ENCODE measurements at regions not wholly inside any gene's neighbourhood (a gene's known extent, or its start where the extent isn't known, plus 50 kb on each side); places are given as distances from the start of the nearest gene placed in this dataset.

DNA sequence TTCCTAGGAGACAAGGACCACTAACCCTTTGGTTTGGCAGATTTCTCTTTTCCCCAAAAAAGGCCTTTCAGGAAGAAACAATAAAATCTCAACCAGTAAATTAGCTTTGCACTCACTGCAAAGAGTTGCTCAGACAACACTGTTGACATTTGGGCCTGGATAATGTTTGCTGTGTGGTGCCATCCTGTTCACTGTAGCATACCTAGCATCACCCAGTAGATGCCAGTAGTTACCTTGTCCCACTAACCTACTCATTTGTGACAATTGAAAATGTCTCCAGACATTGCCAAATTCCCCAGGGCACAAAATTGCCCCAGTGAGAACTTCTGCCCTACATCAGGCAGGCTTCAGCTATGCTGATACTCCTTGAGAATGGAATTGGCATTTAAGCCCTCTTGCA is 177.0 kb upstream of the ERCC4 start:
- no peak for DNase-seq

DNA sequence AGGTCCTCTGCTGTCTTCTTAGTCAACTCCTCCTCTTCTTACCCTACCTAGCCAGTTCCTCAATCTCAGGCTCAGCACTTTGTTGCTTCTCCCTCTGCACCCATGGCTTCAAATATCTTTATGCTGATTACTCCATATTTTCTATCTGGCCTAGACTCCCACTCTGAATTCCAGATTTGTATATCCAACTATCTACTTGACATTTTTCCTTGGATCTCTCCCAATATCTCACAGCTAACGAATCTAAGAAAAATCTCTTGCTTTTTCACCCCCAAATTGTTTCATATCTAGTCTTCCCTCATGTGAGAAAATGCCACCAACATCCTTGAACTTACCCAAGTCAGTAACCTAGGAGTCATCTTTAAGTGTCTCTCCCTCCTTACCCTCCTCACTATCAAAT is 176.4 kb upstream of the ERCC4 start:
- DNase-seq = no peak

DNA sequence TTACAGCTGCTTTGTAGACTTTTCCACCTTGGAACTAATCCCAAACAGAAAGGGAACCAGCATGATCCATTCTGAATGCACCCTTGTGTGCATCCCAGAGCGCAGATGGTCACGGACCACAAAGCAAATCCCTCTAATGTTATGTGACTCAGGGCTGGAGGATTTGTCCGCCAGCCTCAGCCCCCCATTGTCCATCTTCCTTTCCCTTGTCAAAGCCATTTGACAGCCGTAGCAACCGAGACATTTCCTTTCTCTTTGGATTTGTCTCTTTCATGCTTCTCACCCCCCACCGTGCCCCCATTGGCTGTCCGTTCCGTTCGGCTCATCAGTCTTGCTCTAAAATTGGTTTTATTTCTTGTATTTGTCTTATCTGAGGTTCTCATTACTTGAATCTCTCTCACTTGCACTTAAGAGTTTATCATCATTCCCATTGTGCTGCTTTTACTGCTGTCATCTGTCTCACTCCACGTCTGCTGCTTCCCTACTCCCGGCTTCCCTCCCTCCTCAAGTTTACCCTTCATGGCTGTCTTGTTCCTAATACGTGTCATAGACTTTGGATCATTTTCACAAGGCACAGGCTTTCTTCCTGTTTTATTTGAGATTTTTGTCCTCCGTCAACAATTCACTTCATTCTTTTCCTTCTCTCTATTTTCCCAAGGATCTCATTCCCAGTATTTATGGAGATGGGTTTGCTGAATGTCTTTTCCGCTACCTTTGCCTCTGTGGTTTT is 163.4 kb upstream of the ERCC4 start:
- DNase-seq = no peak

DNA sequence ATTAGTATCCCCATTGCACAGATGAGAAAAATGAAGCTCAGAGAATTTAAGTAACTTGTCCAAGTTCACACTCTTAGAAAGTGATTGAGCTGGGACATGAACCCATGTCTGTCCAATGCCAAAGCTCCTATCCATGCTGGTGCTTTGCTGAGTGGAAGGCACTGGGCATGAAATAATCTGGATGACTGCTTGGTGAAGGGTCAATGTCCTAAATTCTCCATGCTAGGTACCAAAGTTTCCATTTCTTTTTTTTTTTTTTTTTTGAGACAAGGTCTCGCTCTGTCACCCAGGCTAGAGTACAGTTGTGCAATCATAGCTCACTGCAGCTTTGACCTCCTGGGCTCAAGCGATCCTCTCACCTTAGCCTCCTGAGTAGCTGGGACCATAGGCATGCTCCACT is 153.6 kb upstream of the ERCC4 start:
- DNase-seq = no peak

DNA sequence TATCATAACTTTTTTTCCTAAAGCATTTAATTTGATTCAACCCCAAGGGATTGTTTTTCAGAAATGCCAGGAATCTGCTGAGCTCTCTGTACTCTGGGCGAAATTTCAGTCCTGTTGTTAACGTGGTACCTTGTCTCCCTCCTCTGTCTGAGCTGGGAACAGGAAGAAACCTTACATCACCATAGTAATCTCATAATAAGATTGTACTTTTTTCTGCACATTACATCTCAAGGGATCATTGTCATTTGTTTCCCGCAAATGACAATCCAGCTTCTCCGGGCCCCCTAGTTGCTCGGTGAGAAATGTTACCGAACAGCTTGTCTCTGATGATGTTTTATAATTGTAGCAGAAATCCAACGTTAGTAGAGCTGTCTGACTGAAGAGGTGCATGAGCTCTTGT is 152.7 kb upstream of the ERCC4 start:
- no peak for DNase-seq

DNA sequence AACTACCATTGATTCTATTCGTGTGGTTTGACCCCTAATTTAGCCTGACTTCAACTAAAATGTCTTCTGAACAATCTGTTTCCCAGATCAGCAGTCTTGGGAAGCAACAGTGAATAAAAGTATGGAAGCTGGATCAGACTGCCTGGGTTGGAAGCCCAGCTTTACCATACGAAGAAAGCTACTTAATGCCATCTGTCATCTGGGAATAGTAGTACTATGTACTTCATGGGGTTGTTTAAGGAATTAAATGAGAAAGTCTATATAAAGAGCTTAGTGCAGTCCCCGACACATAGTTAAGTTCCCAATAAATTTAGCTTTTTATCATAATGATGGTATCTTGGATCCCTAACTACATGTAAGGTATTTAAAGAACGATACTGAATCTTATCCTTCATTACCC is 151.5 kb upstream of the ERCC4 start:
- DNase-seq = no peak

DNA sequence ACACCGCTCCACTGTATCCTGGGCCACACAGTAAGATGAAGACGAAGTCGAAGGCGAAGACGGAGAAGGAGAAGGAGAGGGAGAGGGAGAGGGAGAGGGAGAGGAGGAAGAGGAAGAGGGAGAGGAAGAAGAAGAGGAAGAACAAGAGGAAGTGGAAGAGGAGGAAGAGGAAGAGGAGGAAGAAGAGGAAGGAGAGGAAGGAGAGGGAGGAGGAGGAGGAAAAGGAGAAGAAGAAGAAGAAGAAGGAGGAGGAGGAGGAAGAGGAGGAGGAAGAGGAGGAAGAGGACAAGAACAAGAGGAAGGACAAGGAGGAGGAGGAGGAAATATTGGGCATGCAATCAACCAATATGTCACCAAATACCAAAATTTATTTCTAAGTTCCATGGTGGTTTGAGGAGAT is 149.5 kb upstream of the ERCC4 start:
- DNase-seq = no peak

DNA sequence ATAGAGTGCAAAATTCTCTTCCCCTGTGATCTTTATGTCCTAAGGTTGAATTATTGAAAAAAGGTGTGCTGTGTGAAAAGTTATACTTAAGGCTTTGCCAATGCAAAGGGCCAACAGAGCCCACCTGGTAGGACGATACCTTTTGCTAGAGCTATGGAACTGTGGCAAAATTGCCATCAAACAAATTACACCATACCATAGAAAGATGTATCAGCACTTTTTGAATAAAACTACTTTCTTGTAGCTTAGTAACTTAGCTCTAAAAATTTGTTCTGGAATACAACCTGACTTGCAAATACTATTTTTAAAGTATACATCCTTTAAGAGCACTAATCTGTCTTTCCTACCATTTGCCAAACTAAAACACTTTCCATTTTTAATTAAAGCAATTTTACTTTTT is 147.2 kb upstream of the ERCC4 start:
- DNase-seq = no peak

DNA sequence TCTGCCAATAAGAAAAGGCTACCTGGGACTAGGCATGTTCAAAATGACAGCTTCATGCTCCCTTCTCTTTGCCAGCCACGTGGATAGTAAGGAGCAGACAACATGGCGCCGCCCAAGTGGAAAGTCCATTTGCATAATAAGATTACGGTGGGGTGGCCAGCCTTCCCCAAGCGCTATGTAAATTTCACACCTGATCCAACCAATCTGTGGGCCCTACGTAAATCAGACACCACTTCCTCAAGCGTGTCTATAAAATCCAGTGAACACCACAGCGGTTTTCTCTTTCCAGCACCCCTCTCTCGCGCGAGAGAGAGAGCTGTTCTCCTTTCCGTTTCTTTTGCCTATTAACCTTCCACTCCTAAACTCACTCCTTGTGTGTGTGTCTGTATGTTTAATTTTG is 140.3 kb upstream of the ERCC4 start:
- DNase-seq = peak; percentile 68

DNA sequence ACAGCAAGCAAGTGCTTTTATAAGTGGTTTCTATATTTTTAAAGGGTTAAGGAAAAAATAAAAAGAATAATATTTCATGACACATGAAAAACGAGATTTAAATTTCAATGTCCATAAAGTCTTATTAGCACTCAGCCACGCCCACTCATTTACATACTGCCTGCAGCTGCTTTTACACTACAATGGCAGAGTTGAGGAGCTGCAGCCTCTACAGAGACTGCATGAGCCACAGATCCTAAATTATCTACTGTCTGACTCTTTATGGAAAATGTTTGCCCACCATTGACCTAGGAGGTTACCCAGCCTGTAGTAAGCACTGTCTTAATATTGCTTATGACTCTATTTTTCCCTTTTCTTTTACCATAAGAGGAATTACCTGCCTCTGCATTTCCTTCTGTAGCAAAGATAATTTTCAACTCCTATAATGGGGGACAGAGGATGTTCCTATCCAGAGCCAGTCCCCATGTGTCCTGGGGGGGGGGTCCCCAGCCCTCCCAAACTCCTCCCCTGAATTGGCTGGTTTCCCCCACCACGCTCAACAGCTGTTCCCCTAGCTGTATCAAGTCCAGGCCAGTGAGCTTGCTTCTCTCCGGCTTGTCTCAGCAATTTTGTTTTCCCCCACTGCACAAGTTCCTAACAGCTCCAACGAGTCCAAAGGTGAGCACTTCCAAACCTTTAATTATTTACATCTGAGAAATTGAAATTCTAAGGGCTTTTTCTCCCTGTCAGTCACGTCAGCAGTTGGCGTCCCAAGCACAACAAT is 139.4 kb upstream of the ERCC4 start:
- no peak for DNase-seq

DNA sequence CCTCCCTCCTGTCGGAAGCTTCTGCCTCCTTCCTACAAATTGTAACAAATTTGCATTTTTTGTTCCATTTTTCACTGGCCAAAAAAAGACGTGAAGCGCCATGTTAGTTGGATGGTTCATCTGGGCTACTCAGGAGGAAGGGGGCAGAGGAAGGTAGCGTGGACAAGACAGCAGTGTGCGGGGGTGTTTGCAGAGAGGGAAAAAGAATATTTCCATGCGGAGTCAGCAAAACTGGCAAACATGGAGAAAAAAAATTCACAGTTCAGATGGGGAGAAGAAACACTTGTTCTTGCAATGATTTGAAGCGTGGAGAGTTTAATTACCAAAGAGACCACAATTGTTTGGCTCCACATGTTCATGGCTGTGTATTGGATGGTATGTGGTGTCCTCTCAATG is 138.8 kb upstream of the ERCC4 start:
- DNase-seq = no peak

DNA sequence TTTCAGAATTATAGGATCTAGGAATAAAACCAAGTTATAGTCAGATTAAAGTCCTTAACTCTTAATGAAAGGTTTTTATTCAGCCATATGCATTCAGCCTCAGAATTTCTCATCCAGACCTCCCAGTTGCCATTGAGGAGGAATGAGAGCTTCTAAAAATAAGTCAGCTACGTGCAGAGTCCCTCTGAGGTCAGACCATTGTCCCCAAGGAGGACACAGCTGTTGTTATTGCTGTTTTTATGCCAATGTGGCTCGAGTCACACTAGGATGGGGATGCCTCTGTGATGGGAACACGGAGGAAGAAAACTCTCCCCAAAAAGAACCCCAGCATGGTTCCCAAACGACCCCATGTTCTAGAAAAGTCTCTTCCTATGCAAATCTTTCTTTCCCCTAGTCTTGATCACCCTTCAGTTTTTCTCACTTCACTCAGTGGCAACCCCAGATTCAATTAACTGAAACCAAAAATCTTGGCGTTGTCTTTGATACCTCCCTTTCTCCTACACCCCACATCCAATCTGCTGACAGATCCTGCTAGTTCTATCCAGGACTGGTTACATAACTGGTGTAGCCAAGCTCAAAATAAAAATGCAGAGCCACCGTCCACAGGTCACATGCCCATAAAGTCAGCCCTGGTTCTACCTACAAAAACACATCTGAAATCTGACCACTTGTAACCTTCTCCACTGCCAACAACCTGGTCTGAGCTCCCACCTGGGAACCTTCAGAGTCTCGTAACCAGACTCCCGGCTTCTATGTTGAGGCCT is 138.2 kb upstream of the ERCC4 start:
- no peak for DNase-seq

DNA sequence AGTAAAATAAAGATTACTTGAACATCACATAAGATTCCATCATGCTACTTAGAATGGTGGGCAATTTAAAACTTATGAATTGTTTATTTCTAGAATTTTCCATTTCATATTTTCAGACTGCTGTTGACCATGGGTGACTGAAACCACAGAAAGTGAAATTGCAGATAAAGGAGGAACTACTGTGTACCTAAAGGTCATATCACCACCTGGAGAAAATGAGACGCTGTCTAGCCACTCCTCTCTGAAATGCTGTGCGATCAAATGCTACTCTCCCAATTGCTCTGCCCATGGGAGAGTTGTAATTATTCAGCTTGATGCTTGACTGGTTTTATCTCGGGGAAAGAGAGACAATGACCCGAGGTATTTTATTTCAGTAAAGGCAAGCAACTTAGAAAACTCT is 128.9 kb upstream of the ERCC4 start:
- DNase-seq = no peak

DNA sequence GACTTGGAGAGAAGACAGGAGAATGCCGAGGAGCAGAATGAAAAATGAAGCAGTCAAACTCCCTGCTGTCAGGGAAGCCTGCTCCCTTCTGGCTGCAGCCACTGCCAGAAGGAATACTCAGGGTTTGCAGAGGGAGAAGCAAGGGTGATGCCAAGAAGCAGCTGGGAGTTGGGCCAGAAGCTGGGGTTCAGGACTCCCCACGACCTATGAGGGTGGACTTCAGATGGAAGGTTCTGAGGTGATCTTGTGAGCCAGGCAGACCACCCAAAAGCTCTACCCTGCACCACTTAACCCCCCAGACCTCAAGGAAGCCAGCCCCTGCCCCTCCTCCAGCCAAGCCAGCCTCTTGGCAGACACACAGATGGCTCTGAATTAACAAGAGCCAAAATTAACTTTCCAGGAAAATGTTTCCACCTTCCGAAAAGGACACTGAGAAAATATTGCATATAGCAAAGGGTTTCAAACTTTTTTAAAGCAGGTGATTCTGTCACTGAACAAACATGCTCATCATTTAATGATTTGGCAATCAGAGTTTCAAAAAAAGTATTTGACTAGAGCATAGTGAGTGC is 126.0 kb upstream of the ERCC4 start:
- no peak for DNase-seq

DNA sequence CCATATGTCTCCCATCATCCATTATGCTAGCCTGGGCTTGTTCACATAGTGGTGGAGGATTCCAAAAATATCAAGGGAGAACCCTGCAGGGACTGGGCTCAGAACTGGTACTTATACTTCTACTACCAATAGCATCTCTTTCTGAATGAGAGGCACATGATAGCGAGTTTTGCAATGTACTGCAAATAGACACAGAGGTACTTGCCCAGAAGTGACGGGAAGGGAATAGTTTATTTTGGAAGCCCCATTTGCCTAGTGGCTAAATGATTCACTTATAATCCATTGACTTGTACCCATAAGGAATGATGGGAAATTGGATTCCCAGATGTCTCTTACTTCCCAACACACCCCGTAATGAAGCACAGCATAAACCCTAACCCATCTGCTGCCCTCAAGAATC is 124.8 kb upstream of the ERCC4 start:
- no peak for DNase-seq

DNA sequence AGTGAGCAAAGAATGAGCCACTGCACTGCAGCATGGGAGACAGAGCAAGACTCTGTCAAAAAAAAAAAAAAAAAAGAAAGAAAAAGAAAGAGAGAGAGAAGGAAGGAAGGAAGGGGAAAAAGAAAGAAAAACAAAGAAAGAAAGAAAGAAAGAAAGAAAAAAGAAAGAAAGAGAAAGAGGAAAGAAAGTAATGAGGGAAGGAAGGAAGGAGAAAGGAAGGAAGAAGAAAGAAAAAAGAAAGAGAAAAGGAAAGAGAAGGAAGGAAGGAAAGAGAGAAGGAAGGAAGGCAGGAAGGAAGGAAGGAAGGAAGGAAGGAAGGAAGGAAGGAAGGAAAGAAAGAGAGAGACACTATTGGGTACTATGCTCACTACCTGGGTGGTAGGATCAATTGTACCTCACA is 122.2 kb upstream of the ERCC4 start:
- no peak for DNase-seq

DNA sequence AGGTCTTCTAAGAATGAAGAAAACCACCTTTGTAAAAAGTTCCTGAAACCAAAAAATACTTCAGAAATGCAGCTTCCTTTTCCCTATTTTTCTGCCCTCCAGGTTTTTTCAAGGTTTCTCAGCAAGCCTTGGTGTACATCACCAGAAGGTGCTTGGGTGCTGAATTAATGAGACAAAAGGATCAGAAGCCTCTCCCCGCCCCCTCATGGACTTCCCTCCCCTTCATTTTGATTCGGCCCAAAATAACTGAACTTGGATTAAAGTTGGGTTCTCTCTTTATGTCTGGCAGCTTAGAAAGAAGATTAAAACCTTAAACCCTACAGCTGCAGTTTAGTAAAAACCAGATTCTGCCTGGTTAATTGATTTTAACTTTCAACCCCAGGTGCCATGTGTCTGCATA is 121.7 kb upstream of the ERCC4 start:
- no peak for DNase-seq

DNA sequence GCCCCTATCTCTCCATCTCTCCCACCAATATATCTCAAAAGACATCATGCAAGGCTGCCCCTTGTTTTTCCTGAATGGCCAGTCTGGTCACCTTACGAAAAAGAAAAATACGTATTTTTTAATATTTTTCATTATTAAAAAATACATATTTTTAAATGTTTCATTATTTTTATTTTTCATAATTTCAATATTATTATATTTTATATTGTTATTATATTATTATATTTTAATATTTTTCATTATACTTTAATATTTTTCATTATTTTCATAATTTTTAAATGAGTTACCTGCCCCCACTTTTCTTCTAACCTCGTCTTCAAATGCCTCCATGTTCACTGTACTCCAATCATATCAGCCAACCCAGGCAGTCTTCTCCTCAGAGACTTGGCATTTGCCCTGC is 116.0 kb upstream of the ERCC4 start:
- DNase-seq = no peak

DNA sequence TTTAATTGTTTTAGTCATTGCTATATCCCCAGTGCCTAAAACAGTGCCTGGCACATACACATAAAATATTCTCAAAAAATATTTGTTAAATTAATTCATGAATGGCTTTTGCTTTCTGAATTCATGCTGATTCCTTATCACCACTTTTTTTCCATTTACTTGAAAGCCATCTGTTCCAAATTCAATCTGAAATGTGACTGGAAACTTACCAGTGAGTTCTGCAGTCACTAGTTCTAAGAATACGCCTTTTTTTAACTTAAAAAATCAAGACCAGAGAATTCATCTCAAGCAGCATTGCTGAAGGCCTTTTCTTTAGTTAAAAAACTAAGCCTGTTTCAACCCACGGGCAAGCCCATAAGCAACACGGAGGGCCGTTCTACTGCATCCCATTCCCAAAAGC is 114.0 kb upstream of the ERCC4 start:
- no peak for DNase-seq

DNA sequence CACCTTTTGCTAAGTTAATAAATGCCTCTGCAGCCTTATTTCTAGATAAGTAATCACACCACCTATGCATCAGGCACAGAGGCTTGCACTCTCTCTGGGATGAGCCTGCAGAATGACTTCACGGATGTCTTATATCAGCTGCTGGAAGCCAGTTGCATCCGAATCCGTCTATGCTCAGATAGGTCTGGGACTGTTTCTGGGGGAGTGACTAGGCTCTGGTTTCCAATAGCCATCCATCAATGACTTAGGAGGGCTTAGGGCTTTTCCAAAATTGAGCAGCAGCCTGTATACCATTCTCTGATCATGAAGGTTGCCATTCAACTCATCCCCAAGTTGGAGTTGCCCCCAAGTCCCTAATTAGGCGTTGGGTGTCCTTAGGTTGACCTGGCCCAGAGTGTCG is 113.3 kb upstream of the ERCC4 start:
- DNase-seq = no peak

DNA sequence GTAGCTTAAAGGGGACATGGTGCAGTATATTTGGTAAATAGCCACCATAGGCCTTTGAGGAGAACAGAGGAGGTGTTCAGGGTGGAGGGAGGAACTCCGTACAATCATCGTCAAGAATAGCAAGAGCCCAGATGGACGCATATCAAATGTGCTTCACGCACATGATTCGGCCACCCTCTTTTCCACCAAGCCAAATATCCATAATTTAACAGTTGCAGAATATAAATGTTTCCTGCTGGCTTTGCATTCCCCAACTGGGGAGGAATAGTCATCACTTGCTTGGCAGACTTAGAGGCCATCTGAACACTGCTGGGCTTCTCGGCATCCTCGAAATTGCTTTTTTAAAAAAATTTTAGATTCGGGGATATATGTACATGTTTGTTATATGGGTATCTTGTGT is 111.9 kb upstream of the ERCC4 start:
- no peak for DNase-seq

DNA sequence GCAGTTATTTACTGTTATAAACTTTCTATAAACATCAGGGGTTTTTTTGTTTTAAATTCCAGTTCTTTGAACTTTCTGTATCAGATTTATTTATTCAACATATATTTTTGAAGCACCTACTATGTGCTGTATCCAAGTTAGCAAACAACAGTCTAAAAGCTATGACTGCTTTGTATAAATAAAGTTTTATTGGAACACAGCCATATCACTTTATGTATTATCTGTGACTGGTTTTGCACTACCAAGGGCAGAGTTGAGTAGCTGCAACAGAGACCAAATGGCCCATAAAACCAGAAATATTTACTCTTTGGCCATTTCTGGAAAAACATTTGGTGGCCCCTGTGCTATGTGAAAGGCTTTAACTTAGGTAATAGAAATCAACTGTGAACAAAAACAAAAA is 110.2 kb upstream of the ERCC4 start:
- DNase-seq = no peak

DNA sequence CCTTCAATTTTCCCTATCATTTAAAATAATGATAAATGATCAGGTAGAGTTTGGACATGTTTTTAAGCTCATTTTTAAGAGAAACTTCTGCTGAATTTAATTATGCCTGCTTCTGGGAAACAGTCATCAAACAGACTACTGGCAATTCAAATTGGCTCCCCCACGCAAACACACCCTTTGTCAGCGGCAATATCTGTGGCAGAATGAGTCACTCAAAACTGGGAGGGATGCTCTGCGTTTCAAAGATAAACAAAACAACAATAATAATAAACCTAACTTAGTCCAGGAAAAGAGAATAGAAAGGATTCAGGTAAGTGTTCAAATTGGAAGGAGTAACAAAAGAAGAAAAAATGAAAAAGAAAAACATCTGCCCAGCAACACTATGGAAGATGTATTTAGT is 108.1 kb upstream of the ERCC4 start:
- DNase-seq = no peak

DNA sequence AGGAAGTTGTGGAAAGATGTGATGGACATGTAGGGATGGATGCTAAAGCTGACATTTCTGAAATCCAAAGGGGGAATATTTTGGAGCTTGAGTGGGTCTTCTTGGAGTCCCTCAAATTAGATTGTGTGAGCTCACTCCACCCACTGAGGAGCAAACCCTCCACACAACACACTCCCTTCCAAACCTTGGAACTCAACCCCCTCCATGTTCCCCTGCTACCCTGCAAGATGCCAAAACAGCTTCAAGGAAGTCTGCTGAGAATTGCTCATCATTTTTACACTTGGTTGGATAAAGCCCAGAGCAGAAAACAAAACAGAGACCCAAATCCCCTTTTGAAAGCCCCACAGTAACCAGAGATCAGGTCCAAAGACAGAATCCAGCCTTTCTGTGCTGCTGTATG is 103.3 kb upstream of the ERCC4 start:
- DNase-seq = no peak
